Astrocyte (in vitro differentiated cells and primary cell): ENCODE measurements at regions not wholly inside any gene's neighbourhood (a gene's known extent, or its start where the extent isn't known, plus 50 kb on each side); places are given as distances from the start of the nearest gene placed in this dataset.

Experiments
- DNase-seq: peaks from one replicate; pipeline ENCODE4 v3.0.0-alpha.2; 2010; ENCODE audit warnings: low read depth
- FAIRE-seq: peaks from 2 replicates; lab custom pipeline; 2011; peaks lifted over from hg19 to GRCh38; lab: Jason Lieb, UNC
- H2AFZ ChIP-seq: 2 replicates; pipeline ENCODE4 v1.6.0; 2012; ENCODE audit warnings: low read depth, low read length, inconsistent platforms
- H3K27ac ChIP-seq: 2 replicates; pipeline ENCODE4 v1.5.1; 2011; ENCODE audit warnings: low read depth, low read length, inconsistent platforms
- H3K27me3 ChIP-seq: 2 replicates; pipeline ENCODE4 v1.6.0; 2011; ENCODE audit warnings: low read length, inconsistent platforms; ENCODE audit not compliant: insufficient read depth
- H3K36me3 ChIP-seq: 2 replicates; pipeline ENCODE4 v1.5.1; 2011; ENCODE audit warnings: low read length, inconsistent platforms; ENCODE audit not compliant: insufficient read depth
- H3K4me1 ChIP-seq: 2 replicates; pipeline ENCODE4 v1.5.1; 2011; ENCODE audit warnings: low read length, inconsistent platforms; ENCODE audit not compliant: insufficient read depth
- H3K4me2 ChIP-seq: 2 replicates; pipeline ENCODE4 v1.6.0; 2012; ENCODE audit warnings: low read length, inconsistent platforms
- H3K4me3 ChIP-seq: 2 replicates; pipeline ENCODE4 v1.5.1; 2011; ENCODE audit warnings: low read depth, mild to moderate bottlenecking, low read length, inconsistent platforms; ENCODE audit not compliant: insufficient read depth
- H3K79me2 ChIP-seq: 2 replicates; pipeline ENCODE4 v1.6.0; 2012; ENCODE audit warnings: mild to moderate bottlenecking, low read length, inconsistent platforms; ENCODE audit not compliant: insufficient read depth
- H3K9ac ChIP-seq: 2 replicates; pipeline ENCODE4 v1.6.0; 2012; ENCODE audit warnings: mild to moderate bottlenecking, low read length, inconsistent platforms
- H3K9me3 ChIP-seq: 2 replicates; pipeline ENCODE4 v1.5.1; 2012; ENCODE audit warnings: low read depth, mild to moderate bottlenecking, low read length, inconsistent platforms; ENCODE audit not compliant: insufficient read depth
- H4K20me1 ChIP-seq: 2 replicates; pipeline ENCODE4 v1.6.0; 2012; ENCODE audit warnings: low read length, inconsistent platforms; ENCODE audit not compliant: insufficient read depth
- H3K27ac Mint-ChIP-seq: one replicate; pipeline ENCODE4 v1.8.0; 2021; ENCODE audit warnings: mild to moderate bottlenecking, mixed read lengths; ENCODE audit not compliant: unreplicated experiment
- H3K27me3 Mint-ChIP-seq: one replicate; pipeline ENCODE4 v1.8.0; 2021; ENCODE audit warnings: low read depth, mixed read lengths; ENCODE audit not compliant: unreplicated experiment
- H3K36me3 Mint-ChIP-seq: one replicate; pipeline ENCODE4 v1.8.0; 2021; ENCODE audit warnings: low read depth, mixed read lengths; ENCODE audit not compliant: unreplicated experiment
- H3K4me1 Mint-ChIP-seq: one replicate; pipeline ENCODE4 v1.8.0; 2021; ENCODE audit warnings: low read depth, mixed read lengths; ENCODE audit not compliant: unreplicated experiment
- H3K4me3 Mint-ChIP-seq: one replicate; pipeline ENCODE4 v1.8.0; 2021; ENCODE audit warnings: mild to moderate bottlenecking, moderate library complexity, mixed read lengths; ENCODE audit not compliant: unreplicated experiment
- H3K9me3 Mint-ChIP-seq: one replicate; pipeline ENCODE4 v1.8.0; 2021; ENCODE audit warnings: mild to moderate bottlenecking, mixed read lengths; ENCODE audit not compliant: unreplicated experiment
- CTCF ChIP-seq: IDR thresholded peaks from 2 replicates; pipeline ENCODE4 v1.5.1; 2011; ENCODE audit warnings: low read depth, mild to moderate bottlenecking, inconsistent platforms, low read length, moderate library complexity; ENCODE audit not compliant: insufficient read depth
- EZH2 ChIP-seq: IDR thresholded peaks from 2 replicates; pipeline ENCODE4 v1.6.1; 2012; ENCODE audit warnings: mild to moderate bottlenecking, low read length, inconsistent platforms; ENCODE audit not compliant: insufficient read depth

GRCh38 chr20:52777171-52777570 is 195.0 kb upstream of the TSHZ2 start:
- no peaks in the 10 kb centered on the region for H4K20me1 ChIP-seq
- Mint-ChIP-seq H3K27ac (no peak overlapping the region), H3K4me1 (no peaks in the 10 kb centered on the region), H3K27me3 (peaks cover 7% of the 10 kb centered on the region), H3K9me3 (no peaks in the 10 kb centered on the region), H3K36me3 (no peaks in the 10 kb centered on the region), H3K4me3 (no peak overlapping the region)
- no peaks in the 10 kb centered on the region for H3K79me2 ChIP-seq
- H3K36me3 ChIP-seq = no peaks in the 10 kb centered on the region
- H3K4me1 ChIP-seq = no peaks in the 10 kb centered on the region
- no peak overlapping the region for H3K9ac ChIP-seq
- FAIRE-seq = no peak
- no peak overlapping the region for H2AFZ ChIP-seq
- no peak overlapping the region for H3K4me2 ChIP-seq
- H3K9me3 ChIP-seq = no peaks in the 10 kb centered on the region
- H3K27ac ChIP-seq = no peak overlapping the region
- H3K27me3 ChIP-seq = no peaks in the 10 kb centered on the region
- no peak for DNase-seq
- no peak overlapping the region for H3K4me3 ChIP-seq
- no peak for TF ChIP-seq EZH2
- TF ChIP-seq CTCF = no peak

GRCh38 chr20:52775786-52776185 is 196.4 kb upstream of the TSHZ2 start:
- no peaks in the 10 kb centered on the region for H4K20me1 ChIP-seq
- Mint-ChIP-seq H3K27ac (no peak overlapping the region), H3K36me3 (no peaks in the 10 kb centered on the region), H3K4me3 (no peak overlapping the region), H3K4me1 (no peaks in the 10 kb centered on the region), H3K27me3 (peaks cover 7% of the 10 kb centered on the region), H3K9me3 (no peaks in the 10 kb centered on the region)
- no peaks in the 10 kb centered on the region for H3K36me3 ChIP-seq
- TF ChIP-seq CTCF = no peak
- no peak for TF ChIP-seq EZH2
- no peak for DNase-seq
- H3K9me3 ChIP-seq = no peaks in the 10 kb centered on the region
- no peak overlapping the region for H3K9ac ChIP-seq
- no peak overlapping the region for H3K4me3 ChIP-seq
- H3K4me1 ChIP-seq = no peaks in the 10 kb centered on the region
- no peaks in the 10 kb centered on the region for H3K27me3 ChIP-seq
- H3K27ac ChIP-seq = no peak overlapping the region
- no peak overlapping the region for H2AFZ ChIP-seq
- H3K79me2 ChIP-seq = no peaks in the 10 kb centered on the region
- H3K4me2 ChIP-seq = no peak overlapping the region
- FAIRE-seq = no peak

- H3K4me3 ChIP-seq = no peak overlapping the region
- no peaks in the 10 kb centered on the region for H3K9me3 Mint-ChIP-seq
- no peaks in the 10 kb centered on the region for H3K79me2 ChIP-seq
- H4K20me1 ChIP-seq = no peaks in the 10 kb centered on the region
- no peak overlapping the region for H3K4me2 ChIP-seq
- no peak overlapping the region for H3K27ac ChIP-seq
- H3K4me1 ChIP-seq = no peaks in the 10 kb centered on the region
- FAIRE-seq (no peak), DNase-seq (no peak)
- no peaks in the 10 kb centered on the region for H3K36me3 ChIP-seq
- TF ChIP-seq CTCF (no peak), EZH2 (no peak)
- no peaks in the 10 kb centered on the region for H3K9me3 ChIP-seq
- no peaks in the 10 kb centered on the region for H3K36me3 Mint-ChIP-seq
- H3K9ac ChIP-seq = no peak overlapping the region
- H2AFZ ChIP-seq = no peak overlapping the region
- H3K27ac Mint-ChIP-seq = no peak overlapping the region
- H3K27me3 ChIP-seq = no peaks in the 10 kb centered on the region
- no peaks in the 10 kb centered on the region for H3K4me1 Mint-ChIP-seq
- no peaks in the 10 kb centered on the region for H3K27me3 Mint-ChIP-seq
- H3K4me3 Mint-ChIP-seq = no peak overlapping the region
Measured at GRCh38 chr20:52768694-52769093, 203.5 kb upstream of the TSHZ2 start.
